Activated B cell treated with CpG ODN at 0.5 μM for 24 hours (primary cell): ENCODE measurements at regions not wholly inside any gene's neighbourhood (a gene's known extent, or its start where the extent isn't known, plus 50 kb on each side); places are given as distances from the start of the nearest gene placed in this dataset.

Source experiments
- ATAC-seq: fragments of 200-7000 bp; cut with Tn5 transposase; one replicate; pipeline ENCODE4 v1.10.0; 2021; ENCODE audit warnings: low read depth, mild to moderate bottlenecking, moderate library complexity
- CTCF ChIA-PET: fragments of 350-600 bp; sonication (Branson Sonifier 250); formaldehyde crosslinking; loops from one replicate; lab custom pipeline; 2021; ENCODE audit warnings: antibody characterized with exemption; lab: Charles Lee
- POLR2A ChIA-PET: fragments of 350-600 bp; sonication (Branson Sonifier 250); formaldehyde crosslinking; loops from one replicate; lab custom pipeline; 2021; ENCODE audit warnings: antibody characterized with exemption; lab: Charles Lee
- DNase-seq: peaks from one replicate; pipeline ENCODE4 v3.0.0; 2022
- H3K27ac Mint-ChIP-seq: one replicate; pipeline ENCODE4 v1.8.0; 2020; ENCODE audit warnings: mixed read lengths
- H3K27me3 Mint-ChIP-seq: one replicate; pipeline ENCODE4 v1.8.0; 2021; ENCODE audit warnings: mixed read lengths
- H3K36me3 Mint-ChIP-seq: one replicate; pipeline ENCODE4 v1.8.0; 2021; ENCODE audit warnings: low read depth, mixed read lengths
- H3K4me1 Mint-ChIP-seq: one replicate; pipeline ENCODE4 v1.8.0; 2021; ENCODE audit warnings: mixed read lengths
- H3K4me3 Mint-ChIP-seq: one replicate; pipeline ENCODE4 v1.8.0; 2020; ENCODE audit warnings: mild to moderate bottlenecking, mixed read lengths
- H3K9me3 Mint-ChIP-seq: one replicate; pipeline ENCODE4 v1.8.0; 2020; ENCODE audit warnings: mixed read lengths
- intact Hi-C: fragments of 100-400 bp; cut with micrococcal nuclease; formaldehyde crosslinking; loops from one replicate; pipeline ENCODE4 v1.15.1; 2024
- TF ChIP-seq, protein P1 (sequence below): fragments of 200-600 bp; IDR thresholded peaks from one replicate; pipeline ENCODE4 v1.8.0; 2022; ENCODE audit warnings: antibody characterized with exemption, mild to moderate bottlenecking

- Mint-ChIP-seq H3K4me1 (no peaks in the 10 kb centered on the region), H3K27me3 (no peaks in the 10 kb centered on the region), H3K27ac (no peak overlapping the region), H3K4me3 (no peak overlapping the region), H3K9me3 (no peaks in the 10 kb centered on the region), H3K36me3 (no peaks in the 10 kb centered on the region)
- DNase-seq = no peak
- ChIA-PET POLR2A (no interaction called here), CTCF (no interaction called here)
- no peak for ATAC-seq
- intact Hi-C loops = no loop called here
- TF ChIP-seq, protein P1, sequence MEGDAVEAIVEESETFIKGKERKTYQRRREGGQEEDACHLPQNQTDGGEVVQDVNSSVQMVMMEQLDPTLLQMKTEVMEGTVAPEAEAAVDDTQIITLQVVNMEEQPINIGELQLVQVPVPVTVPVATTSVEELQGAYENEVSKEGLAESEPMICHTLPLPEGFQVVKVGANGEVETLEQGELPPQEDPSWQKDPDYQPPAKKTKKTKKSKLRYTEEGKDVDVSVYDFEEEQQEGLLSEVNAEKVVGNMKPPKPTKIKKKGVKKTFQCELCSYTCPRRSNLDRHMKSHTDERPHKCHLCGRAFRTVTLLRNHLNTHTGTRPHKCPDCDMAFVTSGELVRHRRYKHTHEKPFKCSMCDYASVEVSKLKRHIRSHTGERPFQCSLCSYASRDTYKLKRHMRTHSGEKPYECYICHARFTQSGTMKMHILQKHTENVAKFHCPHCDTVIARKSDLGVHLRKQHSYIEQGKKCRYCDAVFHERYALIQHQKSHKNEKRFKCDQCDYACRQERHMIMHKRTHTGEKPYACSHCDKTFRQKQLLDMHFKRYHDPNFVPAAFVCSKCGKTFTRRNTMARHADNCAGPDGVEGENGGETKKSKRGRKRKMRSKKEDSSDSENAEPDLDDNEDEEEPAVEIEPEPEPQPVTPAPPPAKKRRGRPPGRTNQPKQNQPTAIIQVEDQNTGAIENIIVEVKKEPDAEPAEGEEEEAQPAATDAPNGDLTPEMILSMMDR = no peak
Observed at GRCh38 chr9:1673300-1673699, 341.8 kb upstream of the SMARCA2 start.

DNA sequence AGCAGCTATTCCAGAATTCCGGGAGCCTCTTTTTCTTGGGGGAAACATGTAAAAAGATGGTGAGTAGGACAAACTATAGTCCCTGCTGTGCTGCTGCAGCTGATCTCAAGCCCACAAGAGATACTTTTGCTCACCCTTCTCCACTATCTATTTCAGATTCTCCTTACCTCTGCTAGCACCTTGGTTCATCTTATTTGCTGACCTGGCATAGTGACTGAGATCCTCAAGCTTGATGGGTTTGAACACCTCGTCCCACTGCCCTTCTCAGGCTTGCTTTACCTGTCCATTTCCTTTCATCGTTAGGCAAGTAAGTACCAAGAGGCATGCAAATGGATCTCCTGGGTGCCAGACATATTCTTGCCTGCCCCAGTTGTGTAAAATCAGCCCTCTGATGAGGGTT, 338.4 kb upstream of the SMARCA2 start:
- Mint-ChIP-seq H3K27ac (no peak overlapping the region), H3K27me3 (no peaks in the 10 kb centered on the region), H3K36me3 (no peaks in the 10 kb centered on the region), H3K4me3 (no peak overlapping the region), H3K9me3 (no peaks in the 10 kb centered on the region), H3K4me1 (no peaks in the 10 kb centered on the region)
- DNase-seq (no peak), ATAC-seq (no peak)
- CTCF ChIA-PET = no interaction called here
- POLR2A ChIA-PET = no interaction called here
- TF ChIP-seq, protein P1 = no peak
- intact Hi-C loops = no loop called here

DNA sequence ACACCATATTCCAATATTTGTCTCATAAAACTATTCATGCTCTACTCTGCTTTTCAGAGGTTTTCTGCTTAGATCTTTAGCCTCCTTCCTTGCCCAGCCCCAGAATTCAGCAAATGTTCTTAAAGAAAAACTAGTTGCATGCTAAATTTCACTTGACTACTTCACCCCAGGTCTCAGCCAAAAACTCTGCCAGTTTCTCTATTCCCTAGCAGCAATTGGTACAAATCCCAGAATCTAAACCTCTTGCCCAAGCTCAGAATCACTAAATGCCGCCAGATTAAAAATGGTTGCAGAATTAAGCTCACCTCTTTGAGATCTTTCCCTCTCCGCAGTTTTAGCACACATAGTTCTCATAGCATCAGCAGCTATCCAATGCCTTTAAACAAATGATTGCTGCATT, 331.2 kb upstream of the SMARCA2 start:
- H3K4me1 Mint-ChIP-seq = no peaks in the 10 kb centered on the region
- TF ChIP-seq, protein P1 = no peak
- no peak for DNase-seq
- ChIA-PET CTCF (no interaction called here), POLR2A (no interaction called here)
- ATAC-seq = no peak
- intact Hi-C loops = no loop called here
- H3K27me3 Mint-ChIP-seq = peaks cover 5% of the 10 kb centered on the region
- no peaks in the 10 kb centered on the region for H3K9me3 Mint-ChIP-seq
- no peak overlapping the region for H3K27ac Mint-ChIP-seq
- no peak overlapping the region for H3K4me3 Mint-ChIP-seq
- H3K36me3 Mint-ChIP-seq = no peaks in the 10 kb centered on the region

- TF ChIP-seq, protein P1 = no peak
- H3K4me3 Mint-ChIP-seq = no peak overlapping the region
- H3K27me3 Mint-ChIP-seq = peaks cover 6% of the 10 kb centered on the region
- POLR2A ChIA-PET = no interaction called here
- DNase-seq (no peak), ATAC-seq (no peak)
- H3K27ac Mint-ChIP-seq = no peak overlapping the region
- H3K4me1 Mint-ChIP-seq = no peaks in the 10 kb centered on the region
- CTCF ChIA-PET = no interaction called here
- H3K36me3 Mint-ChIP-seq = no peaks in the 10 kb centered on the region
- no peaks in the 10 kb centered on the region for H3K9me3 Mint-ChIP-seq
- intact Hi-C loops = no loop called here
Observed at GRCh38 chr9:1698991-1699390, 316.2 kb upstream of the SMARCA2 start.

- no peaks in the 10 kb centered on the region for H3K9me3 Mint-ChIP-seq
- DNase-seq (no peak), ATAC-seq (no peak)
- no peaks in the 10 kb centered on the region for H3K36me3 Mint-ChIP-seq
- TF ChIP-seq, protein P1 = no peak
- CTCF ChIA-PET = no interaction called here
- intact Hi-C loops = no loop called here
- H3K27ac Mint-ChIP-seq = no peak overlapping the region
- peaks cover 6% of the 10 kb centered on the region for H3K27me3 Mint-ChIP-seq
- POLR2A ChIA-PET = no interaction called here
- no peak overlapping the region for H3K4me3 Mint-ChIP-seq
- H3K4me1 Mint-ChIP-seq = no peaks in the 10 kb centered on the region
Observed at GRCh38 chr9:1701113-1701512, 314.0 kb upstream of the SMARCA2 start.
